ENCODE measurements at regions not wholly inside any gene's neighbourhood (a gene's known extent, or its start where the extent isn't known, plus 50 kb on each side); places are given as distances from the start of the nearest gene placed in this dataset.
A peak's percentile ranks its signal among the peaks of the same experiment; 100 is the strongest.
"Not testable (repeated sequence)": the region's sequence is repeated elsewhere in the genome, so short reads cannot be mapped to it uniquely, and the experiment has no call there.

DNA sequence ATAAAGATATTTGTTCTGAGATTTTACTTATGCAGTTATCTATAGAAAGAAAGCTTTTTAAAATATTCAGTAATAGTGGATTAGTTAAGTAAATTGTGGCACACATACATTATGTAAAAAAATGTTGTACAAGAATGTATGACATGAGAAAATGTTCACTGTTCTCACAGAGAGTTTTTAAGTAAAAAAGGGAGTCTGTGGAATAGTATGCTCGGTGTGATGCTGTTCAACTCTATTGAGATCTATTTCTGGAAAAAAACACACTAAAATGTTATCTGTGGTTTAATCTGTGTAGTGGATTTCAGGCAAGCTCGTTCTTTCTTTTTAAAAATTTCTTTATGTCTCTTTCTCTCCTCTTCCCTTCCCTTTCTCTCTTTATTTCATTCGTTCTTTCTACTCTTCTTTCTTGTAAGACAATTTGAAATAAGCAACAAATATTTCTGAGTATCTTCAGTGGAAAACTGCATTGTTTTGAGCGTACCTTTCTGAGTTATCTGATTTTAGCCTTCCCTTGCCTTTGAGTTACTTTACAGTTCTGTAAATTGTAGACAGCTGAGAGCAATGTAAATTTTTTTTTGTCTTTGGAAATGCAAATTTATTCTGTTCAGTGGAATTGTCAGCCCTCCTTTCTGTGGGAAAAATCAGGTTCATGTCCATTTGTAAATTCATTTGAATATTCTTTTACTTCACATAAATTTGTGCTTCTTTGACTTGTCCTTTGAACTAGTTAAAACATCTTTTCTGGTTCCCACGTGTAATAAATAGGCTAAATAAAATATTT is 229.0 kb upstream of the NOX3 start:
- DNase-seq (ENCODE audit: low read depth in 2 of 2): no peak

DNA sequence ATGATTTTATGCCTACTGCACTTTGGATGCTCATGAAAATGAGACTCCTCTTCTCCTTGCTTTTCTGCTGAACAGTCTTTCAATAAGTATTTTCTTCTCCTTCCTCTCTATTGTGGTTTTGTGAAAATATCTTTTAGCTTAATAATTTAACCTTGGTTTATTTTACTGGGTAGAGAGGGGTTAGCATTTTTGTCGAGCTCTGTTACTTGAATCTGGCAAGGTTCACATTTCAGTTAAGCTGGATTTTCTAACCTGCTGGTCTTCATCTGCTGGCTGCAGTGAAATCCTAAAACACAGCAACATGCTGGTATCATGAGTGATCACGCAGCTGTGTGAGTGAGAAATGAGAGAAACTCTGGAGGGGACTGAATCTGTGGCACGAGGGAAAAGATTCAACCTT is 222.7 kb upstream of the NOX3 start:
- DNase-seq (ENCODE audit: low read depth in 2 of 2): no peak

DNA sequence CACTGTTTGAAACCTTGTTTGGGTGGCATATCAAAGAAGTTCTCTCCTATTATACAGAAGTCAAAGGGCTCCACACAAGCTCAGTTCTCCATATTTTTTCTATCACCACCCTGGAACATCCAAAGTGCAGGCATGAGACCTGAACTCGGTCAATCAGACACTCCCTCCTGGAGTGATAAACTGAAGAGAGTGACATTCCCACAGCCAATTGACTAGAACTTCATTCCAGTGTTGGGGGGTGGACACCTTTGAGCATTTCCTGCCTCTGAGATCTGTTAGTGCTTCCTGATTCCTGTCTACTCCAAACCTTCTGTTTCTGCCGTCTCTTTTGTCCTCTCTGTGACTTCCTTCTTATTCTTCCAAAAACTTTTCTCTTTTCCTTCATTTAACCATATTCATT is 220.7 kb upstream of the NOX3 start:
- no peak for DNase-seq (ENCODE audit: low read depth in 2 of 2)

DNA sequence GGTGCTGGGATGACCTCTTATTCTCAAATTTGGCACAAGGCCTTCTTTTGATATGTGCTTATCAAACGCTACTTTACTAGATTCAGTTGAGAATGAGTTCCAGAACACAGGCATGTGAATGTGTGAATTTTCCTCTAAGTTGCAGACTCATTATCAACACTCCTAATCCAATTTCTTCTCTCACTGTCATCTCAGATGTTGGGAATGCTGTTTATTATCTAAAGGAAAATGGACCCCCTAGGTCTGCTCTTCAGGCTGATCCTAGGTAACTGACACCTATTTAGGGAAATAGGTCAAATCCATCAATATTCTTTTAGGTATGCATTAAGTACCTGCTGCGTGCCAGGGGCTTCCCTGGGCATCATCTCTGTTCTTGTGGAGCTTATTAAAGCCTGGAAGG is 215.0 kb upstream of the NOX3 start:
- DNase-seq (ENCODE audit: low read depth in 2 of 2): no peak

DNA sequence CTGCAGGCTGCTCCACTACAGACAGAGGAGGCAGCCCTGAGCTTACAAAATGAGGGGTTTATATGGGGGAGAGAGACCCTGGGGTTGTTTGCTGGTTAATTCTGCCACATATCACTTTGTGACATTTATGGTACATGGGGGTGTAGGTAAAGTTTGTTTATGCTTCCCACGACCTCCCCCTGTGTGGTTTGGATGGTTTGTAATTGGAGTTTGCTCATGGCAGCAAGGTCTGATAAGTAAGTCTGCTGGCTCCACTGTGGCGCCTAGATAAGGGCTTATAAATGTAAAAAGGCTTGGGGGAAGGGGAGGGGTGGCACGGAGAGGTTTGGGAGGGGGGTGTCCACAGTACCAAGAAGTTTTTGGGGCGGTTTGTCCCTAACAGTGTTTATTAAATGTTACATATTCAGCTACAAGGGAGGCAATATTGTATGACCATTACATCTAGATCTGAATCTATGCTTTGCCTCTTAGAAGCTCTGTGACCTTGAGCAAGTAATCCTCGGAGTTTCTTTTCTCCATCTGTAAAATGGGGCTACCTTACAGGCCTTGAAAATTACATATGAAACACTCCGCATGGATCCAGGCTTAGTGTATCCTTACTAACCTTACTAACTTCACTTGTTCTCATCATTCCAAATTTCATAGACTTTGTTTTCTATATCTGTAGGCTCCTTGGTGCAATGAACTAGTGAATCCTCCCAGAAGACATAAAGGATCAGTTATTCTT is 204.8 kb upstream of the NOX3 start:
- DNase-seq (ENCODE audit: low read depth in 2 of 2): no peak

DNA sequence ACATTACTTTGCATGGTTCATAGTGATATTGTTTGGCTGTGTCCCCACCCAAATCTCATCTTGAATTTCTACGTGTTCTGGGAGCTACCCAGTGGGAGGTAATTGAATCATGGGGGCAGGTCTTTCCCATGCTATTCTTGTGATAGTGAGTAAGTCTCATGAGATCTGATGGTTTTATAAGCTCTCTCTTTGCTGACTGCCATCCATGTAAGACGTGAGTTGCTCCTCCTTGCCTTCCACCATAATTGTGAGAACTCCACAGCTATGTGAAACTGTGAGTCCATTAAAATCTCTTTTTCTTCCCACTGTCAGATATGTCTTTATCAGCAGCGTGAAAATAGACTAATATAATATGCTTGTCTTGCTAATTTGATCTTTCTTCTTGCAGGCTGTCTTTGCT is 200.4 kb upstream of the NOX3 start:
- DNase-seq (ENCODE audit: low read depth in 2 of 2): no peak

DNA sequence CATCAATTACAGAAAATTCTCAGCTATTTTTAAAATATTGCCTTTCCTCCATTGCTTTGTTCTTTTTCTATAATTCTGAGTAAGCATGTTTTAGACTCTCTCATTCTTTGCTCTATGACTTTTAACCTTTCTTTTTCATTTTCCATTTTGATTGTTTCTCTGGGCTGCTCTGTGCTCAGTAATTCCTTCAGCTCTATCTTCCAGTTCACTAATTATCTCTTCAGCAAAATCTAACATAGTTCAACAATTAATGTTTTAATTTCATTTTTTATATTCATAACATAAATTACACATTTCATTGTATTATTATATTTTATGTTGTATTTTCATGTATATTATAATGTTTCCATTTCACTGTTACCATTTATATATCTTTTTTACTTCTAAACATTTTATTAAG is 198.8 kb upstream of the NOX3 start:
- no peak for DNase-seq (ENCODE audit: low read depth in 2 of 2)

DNA sequence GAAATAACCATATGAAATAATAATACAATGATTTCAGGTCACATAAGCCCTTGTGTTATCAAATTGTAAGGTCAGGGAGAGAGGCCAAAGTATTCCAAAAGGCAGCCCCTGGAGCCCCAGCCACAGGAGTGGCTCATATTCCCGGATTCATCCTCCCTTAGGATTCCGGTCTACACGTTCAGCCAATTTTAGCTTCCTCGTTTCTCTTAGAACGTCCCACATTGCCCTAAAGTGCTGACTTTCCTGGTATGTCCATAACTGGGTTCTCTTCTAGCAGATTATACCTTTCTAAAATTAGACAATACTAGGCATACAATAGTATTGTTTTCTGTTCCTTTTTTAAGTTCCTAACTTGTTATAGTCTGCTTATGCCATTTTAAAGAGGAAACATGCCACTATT is 192.7 kb upstream of the NOX3 start:
- DNase-seq (ENCODE audit: low read depth in 2 of 2): no peak

DNA sequence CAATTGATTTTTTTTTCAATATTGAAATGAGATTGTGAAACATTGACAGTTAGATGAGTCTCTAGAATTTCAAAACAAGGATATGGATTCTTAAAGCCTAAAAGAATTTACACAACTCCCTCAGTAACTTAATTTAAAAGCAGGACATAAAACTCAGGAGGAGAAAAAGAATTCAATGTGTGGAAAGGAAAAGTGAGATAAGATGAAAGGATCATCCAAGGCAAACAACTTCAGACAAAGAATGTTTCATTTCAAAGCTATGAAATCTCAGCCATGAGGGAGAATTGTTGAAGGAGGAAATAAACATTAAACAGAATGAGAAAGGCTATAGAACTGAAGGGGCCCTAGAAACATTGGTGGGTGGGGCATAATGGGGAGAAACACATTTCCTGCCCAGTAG is 191.7 kb upstream of the NOX3 start:
- no peak for DNase-seq (ENCODE audit: low read depth in 2 of 2)

DNA sequence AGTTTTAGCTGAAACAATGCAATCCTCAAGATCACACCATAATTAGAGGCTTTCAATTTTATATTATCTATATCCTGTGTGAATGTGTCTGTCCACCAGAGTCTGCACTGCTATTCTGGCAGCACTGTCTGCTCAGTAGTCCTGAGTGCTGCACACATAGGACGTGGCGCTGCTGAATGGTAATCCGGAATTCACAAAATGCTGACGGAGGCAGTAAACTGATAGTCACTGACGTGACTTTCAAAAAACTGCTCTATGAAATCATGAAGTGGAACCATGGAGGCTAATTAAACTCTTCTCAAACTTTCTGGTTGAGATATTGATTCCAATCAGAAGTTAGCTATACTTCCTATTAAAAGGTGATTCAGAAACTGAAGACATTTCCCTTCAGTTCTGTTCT is 190.8 kb upstream of the NOX3 start:
- DNase-seq (ENCODE audit: low read depth in 2 of 2): no peak

DNA sequence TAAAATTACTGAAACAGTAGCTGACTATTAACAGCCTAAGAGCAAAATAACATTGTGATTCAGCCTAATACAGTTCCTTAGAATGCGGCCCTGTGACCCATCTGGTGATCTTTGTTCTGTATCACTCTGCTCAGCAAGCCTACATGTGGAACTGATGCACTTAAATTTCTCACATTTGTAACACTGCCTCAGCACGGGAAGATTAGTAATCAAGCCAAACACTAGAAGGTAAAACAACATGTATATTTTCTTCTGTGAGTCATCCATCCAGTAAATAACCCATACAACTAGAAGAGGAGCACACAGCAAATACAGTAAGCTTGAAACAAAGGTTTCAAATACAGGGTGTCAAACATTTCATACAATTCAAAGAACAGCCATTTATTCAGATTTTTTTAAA is 189.7 kb upstream of the NOX3 start:
- DNase-seq (ENCODE audit: low read depth in 2 of 2): no peak

DNA sequence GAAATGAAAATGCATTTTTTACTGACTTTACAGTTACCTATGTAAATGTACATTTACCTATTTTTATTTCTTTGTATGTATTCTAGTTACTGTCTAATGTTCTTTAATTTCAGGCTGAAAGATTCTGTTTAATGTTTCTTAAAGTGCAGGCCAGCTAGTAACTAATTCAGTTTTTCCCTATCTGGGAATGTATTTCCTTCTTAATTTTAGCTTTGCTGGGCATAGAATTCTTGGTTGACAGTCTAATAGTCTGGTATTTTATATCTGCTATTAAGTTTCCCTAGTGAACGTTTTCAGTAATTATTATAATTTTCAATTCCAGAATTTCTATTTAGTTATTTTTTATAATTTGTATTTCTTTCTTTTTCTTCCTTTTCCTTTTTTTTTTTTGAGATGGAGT is 186.0 kb upstream of the NOX3 start:
- DNase-seq (ENCODE audit: low read depth in 2 of 2): no peak

DNA sequence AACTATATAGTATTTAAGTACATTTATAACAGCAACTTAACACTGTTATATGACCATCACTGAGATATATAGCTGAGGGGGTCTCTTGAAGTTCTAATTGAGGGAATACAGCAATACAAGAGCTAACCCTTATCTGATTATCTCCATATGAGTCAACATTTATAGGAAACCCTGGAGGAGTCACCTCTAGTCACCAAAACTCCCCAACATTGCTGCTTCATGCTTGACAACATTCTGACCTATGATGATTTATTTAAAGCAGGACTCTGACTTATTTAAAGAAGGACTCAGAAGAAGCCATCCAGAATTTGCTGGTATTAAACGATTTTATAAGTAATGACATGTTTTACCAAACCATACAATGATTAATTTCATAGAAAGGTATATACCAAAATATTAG is 182.6 kb upstream of the NOX3 start:
- no peak for DNase-seq (ENCODE audit: low read depth in 2 of 2)

DNA sequence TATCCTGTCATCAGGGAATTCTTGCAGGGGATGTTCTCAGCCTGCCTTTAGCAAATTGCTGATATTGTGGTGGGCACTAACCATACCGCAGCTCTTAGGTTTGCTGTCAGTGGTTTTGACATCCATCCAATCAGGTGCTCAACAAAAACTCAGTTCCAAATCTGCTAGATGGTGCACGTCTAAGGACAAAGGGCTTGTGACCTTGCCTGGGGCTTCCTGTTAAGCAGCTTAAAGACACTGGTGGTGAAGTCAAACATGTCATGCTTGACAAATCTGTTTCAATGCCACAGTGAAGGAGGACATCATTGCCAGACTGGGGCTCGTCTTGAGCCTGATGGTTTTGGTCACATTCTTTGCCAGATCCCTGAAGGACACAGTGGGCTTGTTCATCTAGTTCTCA is 179.8 kb upstream of the NOX3 start:
- DNase-seq (ENCODE audit: low read depth in 2 of 2): no peak

DNA sequence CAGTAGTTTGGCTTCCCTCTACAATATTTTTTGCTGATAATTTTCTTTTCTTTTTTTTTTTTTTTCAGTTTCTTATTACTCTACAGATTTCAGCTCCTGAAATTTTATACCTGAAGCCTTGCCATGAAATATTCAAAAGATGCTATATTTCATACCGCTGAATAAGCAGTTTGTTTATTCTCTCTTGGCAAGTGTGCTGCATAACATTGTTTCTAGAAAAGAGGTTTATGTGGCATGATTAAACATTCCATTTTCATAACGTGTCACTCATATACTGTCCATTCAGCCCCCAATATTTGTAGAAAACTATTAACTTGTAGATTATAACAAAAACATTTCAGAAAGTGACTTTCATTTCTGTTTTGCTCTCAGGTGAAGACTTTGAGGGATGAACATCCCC is 174.4 kb upstream of the NOX3 start:
- DNase-seq (ENCODE audit: low read depth in 2 of 2): no peak

DNA sequence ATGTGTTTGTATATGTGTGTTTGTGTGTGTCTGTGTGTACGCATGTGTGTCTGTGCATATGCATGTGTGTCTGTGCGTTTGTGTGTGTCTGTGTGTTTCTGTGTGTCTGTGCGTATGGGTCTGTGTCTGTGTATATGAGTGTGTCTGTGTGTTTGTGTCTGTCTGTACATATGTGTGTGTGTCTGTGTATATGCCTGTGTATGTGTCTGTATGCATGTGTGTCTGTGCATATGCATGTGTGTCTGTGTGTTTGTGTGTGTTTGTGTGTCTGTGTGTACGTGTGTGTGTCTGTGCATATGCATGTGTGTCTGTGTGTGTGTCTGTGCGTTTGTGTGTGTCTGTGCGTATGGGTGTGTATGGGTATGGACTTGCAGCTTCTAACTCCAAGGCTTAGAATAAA is 174.0 kb upstream of the NOX3 start:
- DNase-seq (ENCODE audit: low read depth in 2 of 2): no peak

DNA sequence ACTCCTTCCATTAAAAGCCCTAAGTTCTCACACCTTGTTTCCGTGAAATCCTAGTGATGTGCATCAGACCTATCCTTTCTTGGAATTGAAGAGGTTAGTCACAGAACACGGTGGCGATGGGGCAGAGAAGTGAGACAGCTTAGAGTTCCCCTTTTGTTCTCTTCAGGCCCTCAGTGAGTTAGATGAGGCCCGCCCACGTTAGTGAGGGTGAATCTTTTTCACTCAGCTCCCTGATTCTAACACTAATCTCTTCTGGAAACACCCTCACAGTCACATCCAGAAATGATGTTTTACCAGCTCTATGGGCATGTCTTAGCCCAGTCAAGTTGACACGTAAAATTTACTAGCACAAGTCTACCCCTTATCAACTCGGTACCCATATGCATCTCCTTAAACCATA is 172.7 kb upstream of the NOX3 start:
- DNase-seq (ENCODE audit: low read depth in 2 of 2): peak; percentile 10 to 28

DNA sequence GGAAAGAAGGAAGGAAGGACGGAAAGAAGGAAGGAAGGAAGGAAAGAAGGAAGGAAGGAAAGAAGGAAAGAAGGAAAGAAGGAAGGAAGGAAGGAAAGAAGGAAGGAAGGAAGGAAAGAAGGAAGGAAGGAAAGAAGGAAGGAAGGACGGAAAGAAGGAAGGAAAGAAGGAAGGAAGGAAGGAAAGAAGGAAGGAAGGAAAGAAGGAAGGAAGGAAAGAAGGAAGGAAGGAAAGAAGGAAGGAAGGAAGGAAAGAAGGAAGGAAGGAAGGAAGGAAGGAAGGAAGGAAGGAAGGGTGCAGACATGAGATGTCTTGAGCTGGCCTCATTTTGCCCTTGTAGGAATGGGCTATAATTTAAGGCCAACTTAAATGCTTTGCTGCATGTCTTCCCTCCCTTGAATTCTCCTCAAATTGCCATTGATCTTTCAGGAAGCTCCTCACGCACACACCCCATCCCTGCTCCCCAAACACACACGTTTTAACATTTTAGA is 172.1 kb upstream of the NOX3 start:
- DNase-seq (ENCODE audit: low read depth in 2 of 2): not testable (repeated sequence)

DNA sequence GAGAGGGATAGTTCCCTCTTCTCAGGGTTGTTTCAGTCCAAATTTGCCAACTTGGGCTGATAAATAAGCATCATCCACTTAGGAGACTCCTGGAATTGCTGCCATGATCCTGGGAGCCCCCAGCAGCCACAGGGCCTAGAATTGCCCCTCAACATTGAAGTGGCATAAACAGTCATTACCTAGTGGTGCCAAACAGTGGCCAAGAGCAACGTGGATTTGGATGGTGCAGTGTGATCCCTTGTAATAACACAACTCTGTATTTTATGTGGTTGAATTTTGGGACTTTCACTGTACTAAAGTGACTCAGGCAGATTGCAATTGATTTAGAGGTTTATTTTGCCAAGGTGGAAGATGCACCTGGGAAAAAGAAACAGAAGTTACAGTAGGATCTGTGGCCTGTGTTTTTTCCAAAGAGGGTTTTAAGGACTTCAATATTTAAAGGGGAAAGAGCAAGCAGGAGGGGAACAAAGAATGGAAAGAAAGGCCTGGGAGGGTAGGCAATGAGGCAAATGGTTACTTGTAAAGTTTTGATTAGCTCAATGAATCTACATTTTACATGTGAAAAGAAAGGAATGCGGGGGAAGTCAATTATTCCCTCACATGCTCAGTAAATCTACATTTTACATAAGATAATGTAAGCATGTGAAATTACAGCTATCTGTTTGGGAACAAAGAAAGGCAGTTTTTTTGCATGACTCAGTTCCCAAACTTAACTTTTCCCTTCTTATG is 168.0 kb upstream of the NOX3 start:
- no peak for DNase-seq (ENCODE audit: low read depth in 2 of 2)

DNA sequence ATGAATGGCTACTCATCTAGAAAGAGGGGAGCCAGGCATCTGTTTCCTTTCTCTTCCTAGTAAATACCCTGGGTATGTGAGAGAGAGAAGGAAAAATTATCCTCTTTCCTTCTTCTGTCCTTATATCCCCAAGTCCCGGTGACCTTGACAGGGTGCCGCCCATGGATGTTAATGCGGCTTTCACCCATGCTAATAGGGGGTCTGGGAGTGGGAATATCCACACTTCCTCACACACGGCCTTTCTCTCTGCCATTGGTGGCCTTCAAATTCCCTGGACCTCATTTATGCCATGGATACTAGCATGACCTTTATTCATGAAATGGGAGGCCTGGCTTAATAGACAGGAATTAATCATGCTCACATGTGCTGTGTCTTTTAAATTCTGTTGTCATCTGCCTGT is 159.0 kb upstream of the NOX3 start:
- no peak for DNase-seq (ENCODE audit: low read depth in 2 of 2)

DNA sequence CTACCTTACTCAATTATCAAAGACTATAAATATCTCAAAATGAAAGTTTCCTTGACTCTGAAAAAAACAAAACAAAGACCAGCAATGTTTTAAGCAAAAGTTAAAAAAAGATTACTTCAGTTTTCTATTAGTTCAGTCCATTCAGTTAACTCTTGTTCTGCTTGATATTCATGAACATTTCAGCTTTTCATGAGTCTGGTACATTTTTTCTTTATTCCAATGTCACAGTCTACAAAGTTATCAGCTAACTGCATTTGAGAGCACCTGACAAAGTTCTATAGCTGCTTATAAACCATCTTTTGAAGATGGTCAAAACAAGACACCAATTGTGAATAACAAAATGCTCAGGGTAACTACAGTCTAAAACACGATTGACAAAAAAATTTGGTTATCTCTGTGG is 156.1 kb upstream of the NOX3 start:
- no peak for DNase-seq (ENCODE audit: low read depth in 2 of 2)

DNA sequence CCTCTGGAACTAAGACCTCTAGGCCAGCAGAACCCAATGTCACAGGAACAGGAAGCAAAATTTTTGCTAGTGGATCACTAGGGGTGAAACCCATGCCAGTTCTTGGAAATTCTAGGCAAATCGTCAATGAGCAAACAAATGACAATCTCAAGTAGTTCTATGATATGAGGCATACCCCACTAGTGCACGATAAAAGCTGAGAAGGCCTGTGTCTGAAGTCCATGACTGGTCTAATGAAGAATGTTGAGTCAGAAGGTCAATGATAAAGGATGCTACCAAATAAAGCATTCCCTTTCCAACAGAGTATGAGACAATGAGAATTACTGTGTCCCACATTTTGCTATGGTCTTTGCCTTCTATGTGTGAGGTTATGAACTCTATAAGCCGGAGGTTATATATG is 149.4 kb upstream of the NOX3 start:
- DNase-seq (ENCODE audit: low read depth in 2 of 2): no peak

DNA sequence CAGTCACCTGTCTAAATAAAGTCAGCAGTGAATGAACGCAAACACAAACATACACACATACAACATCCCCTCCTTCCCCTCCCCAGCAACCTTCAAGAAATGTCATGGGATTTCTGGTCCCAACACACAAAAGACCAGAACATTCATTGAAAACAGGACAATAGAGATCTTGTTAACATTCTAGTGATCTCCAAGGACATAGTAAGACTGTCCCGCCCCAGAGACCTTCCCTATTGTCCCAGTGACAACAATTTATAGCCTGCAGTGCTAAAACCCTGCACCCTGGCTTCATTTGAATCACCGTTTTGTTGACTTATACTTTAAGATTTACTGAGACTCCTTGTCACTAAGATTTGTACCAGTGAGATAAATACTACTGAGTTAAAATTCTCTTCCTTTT is 143.9 kb upstream of the NOX3 start:
- DNase-seq (ENCODE audit: low read depth in 2 of 2): no peak
